ENCODE measurements at regions not wholly inside any gene's neighbourhood (a gene's known extent, or its start where the extent isn't known, plus 50 kb on each side); places are given as distances from the start of the nearest gene placed in this dataset.

- TF ChIP-seq EZH2 (IDR thresholded peaks at IDR 0.05) (no peak), FOXP2 (optimal IDR thresholded peaks at IDR 0.05; ENCODE audit: control extremely low read depth, extremely low read length, insufficient read depth) (no peak), POLR2AphosphoS5 (IDR thresholded peaks at IDR 0.05; ENCODE audit: borderline replicate concordance, low read depth, low read length) (no peak)
- no peaks in the 10 kb centered on the region for H3K9me3 ChIP-seq (ENCODE audit: low read depth, low read length)
- no peak overlapping the region for H3K4me3 ChIP-seq
- DNase-seq (ENCODE audit: low read depth, low spot score), result no peak
- no peak overlapping the region for H3K27ac ChIP-seq
- no peak overlapping the region for H3K9ac ChIP-seq (ENCODE audit: insufficient read length)
- H3K36me3 ChIP-seq (ENCODE audit: insufficient read depth, low read length), result no peaks in the 10 kb centered on the region
These were observed 435.5 kb upstream of the NRSN1 start for GRCh38 chr6:23690453-23691049.

GRCh38 chr6:23692184-23692583 is 433.8 kb upstream of the NRSN1 start:
- DNase-seq (ENCODE audit: low read depth, low spot score), result no peak
- H3K9me3 ChIP-seq (ENCODE audit: low read depth, low read length), result no peaks in the 10 kb centered on the region
- no peaks in the 10 kb centered on the region for H3K36me3 ChIP-seq (ENCODE audit: insufficient read depth, low read length)
- TF ChIP-seq EZH2 (IDR thresholded peaks at IDR 0.05) (no peak), FOXP2 (optimal IDR thresholded peaks at IDR 0.05; ENCODE audit: control extremely low read depth, extremely low read length, insufficient read depth) (no peak), POLR2AphosphoS5 (IDR thresholded peaks at IDR 0.05; ENCODE audit: borderline replicate concordance, low read depth, low read length) (no peak)
- no peak overlapping the region for H3K9ac ChIP-seq (ENCODE audit: insufficient read length)
- no peak overlapping the region for H3K27ac ChIP-seq
- no peak overlapping the region for H3K4me3 ChIP-seq

- Histone ChIP-seq H3K9me3 (ENCODE audit: low read depth, low read length) (no peaks in the 10 kb centered on the region), H3K4me3 (no peak overlapping the region), H3K27ac (no peak overlapping the region), H3K36me3 (ENCODE audit: insufficient read depth, low read length) (no peaks in the 10 kb centered on the region), H3K9ac (ENCODE audit: insufficient read length) (no peak overlapping the region)
- no peak for DNase-seq (ENCODE audit: low read depth, low spot score)
- no peak for TF ChIP-seq FOXP2 (optimal IDR thresholded peaks at IDR 0.05; ENCODE audit: control extremely low read depth, extremely low read length, insufficient read depth)
These were observed 429.0 kb upstream of the NRSN1 start for GRCh38 chr6:23696992-23697391.

GRCh38 chr6:23704479-23705052 is 421.4 kb upstream of the NRSN1 start:
- no peaks in the 10 kb centered on the region for H3K9me3 ChIP-seq (ENCODE audit: low read depth, low read length)
- no peak for DNase-seq (ENCODE audit: low read depth, low spot score)
- no peak for TF ChIP-seq FOXP2 (optimal IDR thresholded peaks at IDR 0.05; ENCODE audit: control extremely low read depth, extremely low read length, insufficient read depth)

GRCh38 chr6:23705697-23706096 is 420.3 kb upstream of the NRSN1 start:
- H3K9ac ChIP-seq (ENCODE audit: insufficient read length), result no peak overlapping the region
- no peak for TF ChIP-seq FOXP2 (optimal IDR thresholded peaks at IDR 0.05; ENCODE audit: control extremely low read depth, extremely low read length, insufficient read depth)
- no peak for TF ChIP-seq EZH2 (IDR thresholded peaks at IDR 0.05)
- TF ChIP-seq POLR2AphosphoS5 (IDR thresholded peaks at IDR 0.05; ENCODE audit: borderline replicate concordance, low read depth, low read length), result no peak
- H3K4me3 ChIP-seq, result no peak overlapping the region
- no peak for DNase-seq (ENCODE audit: low read depth, low spot score)
- H3K9me3 ChIP-seq (ENCODE audit: low read depth, low read length), result no peaks in the 10 kb centered on the region
- no peak overlapping the region for H3K27ac ChIP-seq
- no peaks in the 10 kb centered on the region for H3K36me3 ChIP-seq (ENCODE audit: insufficient read depth, low read length)

More at GRCh38 chr6:23704479-23705052, 421.4 kb upstream of the NRSN1 start:
- Histone ChIP-seq H3K4me3 (no peak overlapping the region), H3K36me3 (ENCODE audit: insufficient read depth, low read length) (no peaks in the 10 kb centered on the region), H3K9ac (ENCODE audit: insufficient read length) (no peak overlapping the region), H3K27ac (no peak overlapping the region)

- no peaks in the 10 kb centered on the region for H3K36me3 ChIP-seq (ENCODE audit: insufficient read depth, low read length)
- H3K9ac ChIP-seq (ENCODE audit: insufficient read length), result no peak overlapping the region
- TF ChIP-seq FOXP2 (optimal IDR thresholded peaks at IDR 0.05; ENCODE audit: control extremely low read depth, extremely low read length, insufficient read depth), result no peak
- TF ChIP-seq POLR2AphosphoS5 (IDR thresholded peaks at IDR 0.05; ENCODE audit: borderline replicate concordance, low read depth, low read length), result no peak
- H3K9me3 ChIP-seq (ENCODE audit: low read depth, low read length), result no peaks in the 10 kb centered on the region
- no peak for DNase-seq (ENCODE audit: low read depth, low spot score)
- H3K27ac ChIP-seq, result no peak overlapping the region
- no peak overlapping the region for H3K4me3 ChIP-seq
These were observed 413.3 kb upstream of the NRSN1 start for GRCh38 chr6:23712756-23713155.

- Histone ChIP-seq H3K9me3 (ENCODE audit: low read depth, low read length) (no peaks in the 10 kb centered on the region), H3K4me3 (no peak overlapping the region), H3K36me3 (ENCODE audit: insufficient read depth, low read length) (no peaks in the 10 kb centered on the region), H3K9ac (ENCODE audit: insufficient read length) (no peak overlapping the region), H3K27ac (no peak overlapping the region)
- no peak for DNase-seq (ENCODE audit: low read depth, low spot score)
- TF ChIP-seq POLR2AphosphoS5 (IDR thresholded peaks at IDR 0.05; ENCODE audit: borderline replicate concordance, low read depth, low read length) (no peak), EZH2 (IDR thresholded peaks at IDR 0.05) (no peak), FOXP2 (optimal IDR thresholded peaks at IDR 0.05; ENCODE audit: control extremely low read depth, extremely low read length, insufficient read depth) (no peak)
These were observed 412.8 kb upstream of the NRSN1 start for GRCh38 chr6:23713211-23713610.

GRCh38 chr6:23728707-23729106 is 397.3 kb upstream of the NRSN1 start:
- Histone ChIP-seq H3K4me3 (no peak overlapping the region), H3K9ac (ENCODE audit: insufficient read length) (no peak overlapping the region), H3K36me3 (ENCODE audit: insufficient read depth, low read length) (no peaks in the 10 kb centered on the region), H3K9me3 (ENCODE audit: low read depth, low read length) (no peaks in the 10 kb centered on the region), H3K27ac (no peak overlapping the region)
- no peak for DNase-seq (ENCODE audit: low read depth, low spot score)
- TF ChIP-seq FOXP2 (optimal IDR thresholded peaks at IDR 0.05; ENCODE audit: control extremely low read depth, extremely low read length, insufficient read depth), result no peak
- TF ChIP-seq POLR2AphosphoS5 (IDR thresholded peaks at IDR 0.05; ENCODE audit: borderline replicate concordance, low read depth, low read length), result no peak
- no peak for TF ChIP-seq EZH2 (IDR thresholded peaks at IDR 0.05)

GRCh38 chr6:23731609-23732008 is 394.4 kb upstream of the NRSN1 start:
- no peak for TF ChIP-seq EZH2 (IDR thresholded peaks at IDR 0.05)
- TF ChIP-seq POLR2AphosphoS5 (IDR thresholded peaks at IDR 0.05; ENCODE audit: borderline replicate concordance, low read depth, low read length), result no peak
- TF ChIP-seq FOXP2 (optimal IDR thresholded peaks at IDR 0.05; ENCODE audit: control extremely low read depth, extremely low read length, insufficient read depth), result no peak
- no peak overlapping the region for H3K4me3 ChIP-seq
- no peak for DNase-seq (ENCODE audit: low read depth, low spot score)
- no peak overlapping the region for H3K27ac ChIP-seq
- H3K36me3 ChIP-seq (ENCODE audit: insufficient read depth, low read length), result no peaks in the 10 kb centered on the region
- no peaks in the 10 kb centered on the region for H3K9me3 ChIP-seq (ENCODE audit: low read depth, low read length)
- no peak overlapping the region for H3K9ac ChIP-seq (ENCODE audit: insufficient read length)
